CD14-positive monocyte (primary cell): ENCODE measurements at regions not wholly inside any gene's neighbourhood (a gene's known extent, or its start where the extent isn't known, plus 50 kb on each side); places are given as distances from the start of the nearest gene placed in this dataset.
"Not testable (repeated sequence)": the region's sequence is repeated elsewhere in the genome, so short reads cannot be mapped to it uniquely, and the experiment has no call there.

Experiments used
- DNase-seq, 3 donors: peaks; one replicate each; pipeline ENCODE4 v3.0.0-alpha.2; 2011 to 2022
- H2AFZ ChIP-seq: 2 replicates; pipeline ENCODE4 v1.6.0; 2012; ENCODE audit warnings: mild to moderate bottlenecking, low read depth, low read length, inconsistent platforms; ENCODE audit not compliant: insufficient read depth, poor library complexity, severe bottlenecking
- H3K27ac ChIP-seq, 2 donors: 1 replicate in 1 of 2; 2 replicates in 1 of 2; pipeline ENCODE4 v1.5.1; 2012 to 2013; ENCODE audit warnings: low read length in 2 of 2, control low read depth in 1 of 2, inconsistent platforms in 1 of 2, low read depth in 1 of 2, mild to moderate bottlenecking in 1 of 2
- H3K27me3 ChIP-seq, 2 donors: one replicate each; pipeline versions ENCODE4 v1.6.0 to v1.6.1; 2011 to 2013; ENCODE audit warnings: low read length in 2 of 2; ENCODE audit not compliant: control insufficient read depth in 2 of 2, insufficient read depth in 2 of 2
- H3K36me3 ChIP-seq, 2 donors: replicated peaks in 1 of 2; 1 replicate in 1 of 2; 2 replicates in 1 of 2; pipeline versions ENCODE4 v1.5.1 to v1.6.1; 2012 to 2013; ENCODE audit warnings: low read length in 2 of 2, control low read depth in 1 of 2, inconsistent platforms in 1 of 2, mild to moderate bottlenecking in 1 of 2; ENCODE audit not compliant: insufficient read depth in 2 of 2, control insufficient read depth in 1 of 2
- H3K4me1 ChIP-seq, 2 donors: 1 replicate in 1 of 2; 2 replicates in 1 of 2; pipeline versions ENCODE4 v1.5.1 to v1.6.1; 2012 to 2013; ENCODE audit warnings: low read length in 2 of 2, control low read depth in 1 of 2, inconsistent platforms in 1 of 2, mild to moderate bottlenecking in 1 of 2, moderate library complexity in 1 of 2; ENCODE audit not compliant: insufficient read depth in 2 of 2, control insufficient read depth in 1 of 2
- H3K4me2 ChIP-seq: replicated peaks from 2 replicates; pipeline ENCODE3; 2012; ENCODE audit warnings: low read length, moderate library complexity, mild to moderate bottlenecking; ENCODE audit not compliant: poor library complexity, severe bottlenecking; ENCODE audit errors: extremely low read depth
- H3K4me3 ChIP-seq, 3 experiments: fragments of 200-600 bp in 1 of 3; sonication (generic) in 1 of 3; replicated peaks in 1 of 3; 1 replicate in 2 of 3; 2 replicates in 1 of 3; pipeline ENCODE4 v1.5.1; 2011 to 2013; ENCODE audit warnings: low read length in 3 of 3, mild to moderate bottlenecking in 3 of 3, control low read depth in 2 of 3, low read depth in 2 of 3, inconsistent platforms in 1 of 3, moderate library complexity in 1 of 3
- H3K79me2 ChIP-seq: 2 replicates; pipeline ENCODE4 v1.6.0; 2012; ENCODE audit warnings: mild to moderate bottlenecking, control low read depth, inconsistent platforms, low read length, moderate library complexity; ENCODE audit not compliant: insufficient read depth
- H3K9ac ChIP-seq: 2 replicates; pipeline ENCODE4 v1.6.0; 2017; ENCODE audit warnings: low read length, mild to moderate bottlenecking; ENCODE audit not compliant: insufficient read depth, poor library complexity, severe bottlenecking
- H3K9me3 ChIP-seq, 2 donors: replicated peaks in 1 of 2; 1 replicate in 1 of 2; 2 replicates in 1 of 2; pipeline versions ENCODE4 v1.5.1 to v1.6.1; 2012 to 2013; ENCODE audit warnings: low read length in 2 of 2, control low read depth in 1 of 2; ENCODE audit not compliant: control insufficient read depth in 1 of 2, insufficient read depth in 1 of 2
- H4K20me1 ChIP-seq: 2 replicates; pipeline ENCODE4 v1.6.0; 2012; ENCODE audit warnings: mild to moderate bottlenecking, low read length, control low read depth, moderate library complexity; ENCODE audit not compliant: insufficient read depth
- H3K27ac Mint-ChIP-seq, 7 donors: one replicate each; pipeline ENCODE4 v1.8.0; 2020; ENCODE audit warnings: mild to moderate bottlenecking in 7 of 7, mixed read lengths in 7 of 7, moderate library complexity in 6 of 7, inconsistent platforms in 2 of 7
- H3K27me3 Mint-ChIP-seq, 3 donors: one replicate each; pipeline ENCODE4 v1.8.0; 2021 to 2022; ENCODE audit warnings: low read depth in 3 of 3, mild to moderate bottlenecking in 3 of 3, mixed read lengths in 3 of 3, moderate library complexity in 3 of 3, inconsistent platforms in 1 of 3
- H3K36me3 Mint-ChIP-seq, 2 donors: one replicate each; pipeline ENCODE4 v1.8.0; 2020; ENCODE audit warnings: mixed read lengths in 2 of 2, inconsistent platforms in 1 of 2, mild to moderate bottlenecking in 1 of 2
- H3K4me1 Mint-ChIP-seq: one replicate; pipeline ENCODE4 v1.8.0; 2020; ENCODE audit warnings: mild to moderate bottlenecking, mixed read lengths
- H3K4me3 Mint-ChIP-seq, 2 donors: one replicate each; pipeline ENCODE4 v1.8.0; 2020; ENCODE audit warnings: mild to moderate bottlenecking in 2 of 2, mixed read lengths in 2 of 2, moderate library complexity in 1 of 2
- H3K9me3 Mint-ChIP-seq, 7 donors: one replicate each; pipeline ENCODE4 v1.8.0; 2020 to 2022; ENCODE audit warnings: mixed read lengths in 7 of 7, mild to moderate bottlenecking in 6 of 7, moderate library complexity in 6 of 7, inconsistent platforms in 2 of 7
- WGBS: methylation state at CpG from one replicate; pipeline ENCODE4 v1.1.5; 2013; ENCODE audit warnings: missing lambda C conversion rate; ENCODE audit not compliant: insufficient coverage; 5-methylcytosine and 5-hydroxymethylcytosine counted together
- intact Hi-C, 2 donors: fragments of 100-400 bp; cut with micrococcal nuclease; formaldehyde crosslinking; loops; one replicate each; pipeline versions ENCODE4 v1.15.0 to v1.15.1; 2023

- H3K4me1 Mint-ChIP-seq, result peaks cover 16% of the 10 kb centered on the region
- H4K20me1 ChIP-seq, H3K27me3 Mint-ChIP-seq, H3K79me2 ChIP-seq, H3K36me3 Mint-ChIP-seq, H2AFZ ChIP-seq, intact Hi-C loops, H3K27me3 ChIP-seq, DNase-seq, H3K9me3 Mint-ChIP-seq, H3K27ac Mint-ChIP-seq, H3K27ac ChIP-seq, H3K9ac ChIP-seq, H3K36me3 ChIP-seq, H3K9me3 ChIP-seq, H3K4me3 Mint-ChIP-seq, H3K4me2 ChIP-seq, H3K4me3 ChIP-seq: not testable (repeated sequence)
- no CpG with 5 or more reads among the region's 8 CpGs for WGBS
- peaks cover 10 to 13% of the 10 kb centered on the region in 2 donors for H3K4me1 ChIP-seq
Measured at GRCh38 chr2:87571889-87572465, 175.9 kb upstream of the PLGLB2 start.

GRCh38 chr2:87572906-87573305 lies 175.0 kb upstream of the PLGLB2 start:
- H3K4me1 ChIP-seq, result peaks cover 10 to 13% of the 10 kb centered on the region in 2 donors
- H3K36me3 Mint-ChIP-seq, DNase-seq, H3K9ac ChIP-seq, intact Hi-C loops, H3K4me3 ChIP-seq, H3K27ac Mint-ChIP-seq, H3K9me3 ChIP-seq, H3K4me2 ChIP-seq, H3K27ac ChIP-seq, H3K9me3 Mint-ChIP-seq, H3K36me3 ChIP-seq, H3K27me3 ChIP-seq, H2AFZ ChIP-seq, H3K27me3 Mint-ChIP-seq, H3K4me3 Mint-ChIP-seq, H3K79me2 ChIP-seq, H4K20me1 ChIP-seq: not testable (repeated sequence)
- WGBS, result 100% methylated on average over 1 of the region's 12 CpGs
- peaks cover 16% of the 10 kb centered on the region for H3K4me1 Mint-ChIP-seq

- H3K4me1 Mint-ChIP-seq, result peaks cover 12% of the 10 kb centered on the region
- H3K9me3 ChIP-seq, H3K79me2 ChIP-seq, H3K36me3 Mint-ChIP-seq, H3K9me3 Mint-ChIP-seq, H2AFZ ChIP-seq, H3K27ac Mint-ChIP-seq, H4K20me1 ChIP-seq, H3K27ac ChIP-seq, DNase-seq, H3K9ac ChIP-seq, H3K4me2 ChIP-seq, H3K4me3 Mint-ChIP-seq, H3K4me3 ChIP-seq, H3K27me3 ChIP-seq, H3K27me3 Mint-ChIP-seq, H3K36me3 ChIP-seq, intact Hi-C loops: not testable (repeated sequence)
- peaks cover 10 to 13% of the 10 kb centered on the region in 2 donors for H3K4me1 ChIP-seq
- WGBS, result no CpG with 5 or more reads among the region's 14 CpGs
Measured at GRCh38 chr2:87573386-87574192, 174.3 kb upstream of the PLGLB2 start.

- Histone ChIP-seq H3K27ac (peak overlapping the region in 1 of 2 donors; percentile 49), H3K4me3 (peak overlapping the region in 1 of 3 experiments; percentile 11), H3K4me1 (peaks cover 10 to 13% of the 10 kb centered on the region in 2 donors)
- H4K20me1 ChIP-seq, H3K36me3 Mint-ChIP-seq, H3K4me1 Mint-ChIP-seq, H3K4me2 ChIP-seq, H3K27me3 Mint-ChIP-seq, H3K36me3 ChIP-seq, H3K9me3 Mint-ChIP-seq, H3K27me3 ChIP-seq, H3K9ac ChIP-seq, H2AFZ ChIP-seq, H3K79me2 ChIP-seq, H3K9me3 ChIP-seq, DNase-seq, intact Hi-C loops: not testable (repeated sequence)
- peak overlapping the region; percentile 31 to 42 for H3K4me3 Mint-ChIP-seq
- peak overlapping the region in 2 of 7 donors; percentile 25 to 30 for H3K27ac Mint-ChIP-seq
- 0% methylated on average over 1 of the region's 10 CpGs for WGBS
Measured at GRCh38 chr2:87574193-87575119, 173.4 kb upstream of the PLGLB2 start.
